ENCODE measurements at regions not wholly inside any gene's neighbourhood (a gene's known extent, or its start where the extent isn't known, plus 50 kb on each side); places are given as distances from the start of the nearest gene placed in this dataset.

- DNase-seq (ENCODE audit: extremely low read depth, low read depth) = no peak
- H3K4me3 ChIP-seq (replicated peaks; ENCODE audit: low read depth, low read length) = no peak overlapping the region
- no peak for TF ChIP-seq CTCF (IDR thresholded peaks at IDR 0.05; ENCODE audit: low read depth, low read length, missing control alignments)
Observed at GRCh38 chr20:24291014-24291413, 178.4 kb upstream of the SYNDIG1 start.

- no peak overlapping the region for H3K4me3 ChIP-seq (replicated peaks; ENCODE audit: low read depth, low read length)
- no peak for TF ChIP-seq CTCF (IDR thresholded peaks at IDR 0.05; ENCODE audit: low read depth, low read length, missing control alignments)
- no peak for DNase-seq (ENCODE audit: extremely low read depth, low read depth)
Observed at GRCh38 chr20:24289737-24290481, 179.5 kb upstream of the SYNDIG1 start.

GRCh38 chr20:24283186-24283585 is 186.2 kb upstream of the SYNDIG1 start:
- no peak overlapping the region for H3K4me3 ChIP-seq (replicated peaks; ENCODE audit: low read depth, low read length)
- no peak for DNase-seq (ENCODE audit: extremely low read depth, low read depth)
- no peak for TF ChIP-seq CTCF (IDR thresholded peaks at IDR 0.05; ENCODE audit: low read depth, low read length, missing control alignments)

GRCh38 chr20:24277196-24277595 is 192.2 kb upstream of the SYNDIG1 start:
- H3K4me3 ChIP-seq (replicated peaks; ENCODE audit: low read depth, low read length) = no peak overlapping the region
- no peak for TF ChIP-seq CTCF (IDR thresholded peaks at IDR 0.05; ENCODE audit: low read depth, low read length, missing control alignments)
- no peak for DNase-seq (ENCODE audit: extremely low read depth, low read depth)

- H3K4me3 ChIP-seq (replicated peaks; ENCODE audit: low read depth, low read length) = no peak overlapping the region
- DNase-seq (ENCODE audit: extremely low read depth, low read depth) = no peak
- no peak for TF ChIP-seq CTCF (IDR thresholded peaks at IDR 0.05; ENCODE audit: low read depth, low read length, missing control alignments)
Observed at GRCh38 chr20:24275946-24276705, 193.3 kb upstream of the SYNDIG1 start.

GRCh38 chr20:24273251-24273650 is 196.2 kb upstream of the SYNDIG1 start:
- no peak for TF ChIP-seq CTCF (IDR thresholded peaks at IDR 0.05; ENCODE audit: low read depth, low read length, missing control alignments)
- no peak overlapping the region for H3K4me3 ChIP-seq (replicated peaks; ENCODE audit: low read depth, low read length)
- DNase-seq (ENCODE audit: extremely low read depth, low read depth) = no peak
